Neural cell (in vitro differentiated cells): ENCODE measurements at regions not wholly inside any gene's neighbourhood (a gene's known extent, or its start where the extent isn't known, plus 50 kb on each side); places are given as distances from the start of the nearest gene placed in this dataset.

Experiments used
- CTCF ChIP-seq: fragments of 450-650 bp; IDR thresholded peaks from 2 replicates; pipeline ENCODE4 v1.5.1; 2014; ENCODE audit warnings: antibody characterized with exemption, mild to moderate bottlenecking, moderate library complexity; ENCODE audit not compliant: poor library complexity, severe bottlenecking
- EP300 ChIP-seq: fragments of 450-650 bp; conservative IDR thresholded peaks from 2 replicates; pipeline ENCODE4 v1.6.1; 2014; ENCODE audit warnings: antibody characterized with exemption, mild to moderate bottlenecking, moderate library complexity; ENCODE audit not compliant: poor library complexity, severe bottlenecking
- EZH2 ChIP-seq: fragments of 200-600, 300-800 bp; shearing (Covaris generic), sonication (generic); IDR thresholded peaks from 2 replicates; pipeline ENCODE4 v1.6.1; 2014; ENCODE audit warnings: antibody characterized with exemption, low read length, borderline replicate concordance, mild to moderate bottlenecking; ENCODE audit not compliant: insufficient read depth, poor library complexity, severe bottlenecking
- POLR2AphosphoS5 ChIP-seq: IDR thresholded peaks from 2 replicates; pipeline ENCODE4 v1.6.1; 2012
- RAD21 ChIP-seq: fragments of 450-650 bp; conservative IDR thresholded peaks from 2 replicates; pipeline ENCODE4 v1.6.1; 2014; ENCODE audit warnings: antibody characterized with exemption, mild to moderate bottlenecking, moderate library complexity
- REST ChIP-seq: IDR thresholded peaks from 2 replicates; pipeline ENCODE4 v1.6.1; 2012; ENCODE audit warnings: borderline replicate concordance
- TAF1 ChIP-seq: IDR thresholded peaks from 2 replicates; pipeline ENCODE4 v1.6.1; 2012; ENCODE audit warnings: low read depth

- no peak for TF ChIP-seq CTCF
- TF ChIP-seq REST = no peak
- TF ChIP-seq EZH2 = no peak
- no peak for TF ChIP-seq POLR2AphosphoS5
- TF ChIP-seq TAF1 = no peak
- no peak for TF ChIP-seq RAD21
- TF ChIP-seq EP300 = no peak
Measured at GRCh38 chr1:233750139-233750538, 136.2 kb downstream of the KCNK1 start.
